HepG2 (cell line): ENCODE measurements at regions not wholly inside any gene's neighbourhood (a gene's known extent, or its start where the extent isn't known, plus 50 kb on each side); places are given as distances from the start of the nearest gene placed in this dataset.

Source experiments
- ATAC-seq: fragments of 200-7000 bp; cut with Tn5 transposase; 3 replicates; pipeline ENCODE4 v1.9.1; 2020; ENCODE audit warnings: mild to moderate bottlenecking, moderate library complexity
- BruUV-seq: library from RNA; stranded (reverse); fragments of 400-500 nt; replicated peaks from 2 replicates; lab custom pipeline; 2021; lab: Mats Ljungman, UMichigan
- CTCF ChIA-PET: fragments of 300-600 bp; formaldehyde crosslinking; extraction: SDS; loops from one replicate; lab custom pipeline; 2021; ENCODE audit warnings: low total read pairs, inconsistent platforms, low intra/inter-chr PET ratio; lab: Yijun Ruan, JAX
- POLR2A ChIA-PET: fragments of 350-600 bp; sonication (Branson Sonifier 250); formaldehyde crosslinking; loops from one replicate; lab custom pipeline; 2020; ENCODE audit warnings: antibody characterized with exemption, inconsistent platforms; lab: Yijun Ruan, JAX
- DNase-seq: peaks from one replicate; pipeline ENCODE4 v3.0.0-alpha.2; 2015; ENCODE audit warnings: low spot score
- FAIRE-seq: peaks from 3 replicates; lab custom pipeline; 2011; peaks lifted over from hg19 to GRCh38; lab: Jason Lieb, UNC
- H2AFZ ChIP-seq: one replicate; pipeline ENCODE4 v1.6.1; 2011; ENCODE audit warnings: low read length, inconsistent platforms
- H3K27ac ChIP-seq: fragments of 300-600 bp; 3 replicates; pipeline ENCODE4 v1.8.0; 2011; ENCODE audit warnings: mixed run types, mild to moderate bottlenecking, mixed read lengths, low read length, inconsistent platforms; ENCODE audit not compliant: insufficient read depth; ENCODE audit errors: extremely low read length
- H3K27me3 ChIP-seq, 2 experiments: fragments of 200-600 bp in 1 of 2; 2 replicates in 1 of 2; 3 replicates in 1 of 2; pipeline versions ENCODE4 v1.6.0 to v1.8.0; 2011; ENCODE audit warnings: low read length in 2 of 2, mild to moderate bottlenecking in 2 of 2, moderate library complexity in 2 of 2, inconsistent platforms in 1 of 2; ENCODE audit not compliant: insufficient read depth in 2 of 2, control insufficient read depth in 1 of 2
- H3K36me3 ChIP-seq, 2 experiments: fragments of 200-600 bp in 1 of 2; replicated peaks in 1 of 2; 2 replicates in 1 of 2; 3 replicates in 1 of 2; pipeline versions ENCODE4 v1.5.1 to v1.8.0; 2011; ENCODE audit warnings: low read length in 2 of 2, inconsistent platforms in 1 of 2; ENCODE audit not compliant: insufficient read depth in 2 of 2, control insufficient read depth in 1 of 2
- H3K4me1 ChIP-seq: 2 replicates; pipeline ENCODE4 v1.5.1; 2012; ENCODE audit warnings: low read length, inconsistent platforms; ENCODE audit not compliant: insufficient read depth
- H3K4me2 ChIP-seq: 2 replicates; pipeline ENCODE4 v1.6.0; 2011; ENCODE audit warnings: low read depth, low read length, inconsistent platforms
- H3K4me3 ChIP-seq, 3 experiments: fragments of 200-600 bp in 1 of 3; sonication (generic), shearing (Covaris generic) in 1 of 3; replicated peaks in 1 of 3; 2 replicates each; pipeline ENCODE4 v1.5.1; 2011 to 2016; ENCODE audit warnings: low read length in 3 of 3, inconsistent platforms in 2 of 3, low read depth in 2 of 3, mild to moderate bottlenecking in 2 of 3, control low read depth in 1 of 3, mixed read lengths in 1 of 3; ENCODE audit not compliant: insufficient read depth in 1 of 3
- H3K79me2 ChIP-seq: one replicate; pipeline ENCODE4 v1.6.1; 2011; ENCODE audit warnings: low read length, inconsistent platforms; ENCODE audit not compliant: insufficient read depth
- H3K9ac ChIP-seq: 2 replicates; pipeline ENCODE4 v1.6.0; 2011; ENCODE audit warnings: mild to moderate bottlenecking, low read depth, low read length, inconsistent platforms; ENCODE audit not compliant: insufficient read depth
- H3K9me3 ChIP-seq: 2 replicates; pipeline ENCODE4 v1.5.1; 2012; ENCODE audit warnings: mild to moderate bottlenecking, low read length
- H4K20me1 ChIP-seq: 2 replicates; pipeline ENCODE4 v1.6.0; 2011; ENCODE audit warnings: inconsistent platforms, mild to moderate bottlenecking, low read length, moderate library complexity; ENCODE audit not compliant: insufficient read depth
- DDIT3 ChIP-seq: sonication (generic); formaldehyde crosslinking; IDR thresholded peaks from 2 replicates; pipeline ENCODE4 v1.4.0; 2020; ENCODE audit warnings: mild to moderate bottlenecking, missing genetic modification reagents
- DMAP1 ChIP-seq: IDR thresholded peaks from 2 replicates; pipeline ENCODE4 v1.6.1; 2016
- FOXA3 ChIP-seq: IDR thresholded peaks from 2 replicates; pipeline ENCODE4 v1.6.1; 2016; ENCODE audit warnings: missing genetic modification reagents, missing compliant biosample characterization
- HBP1 ChIP-seq: IDR thresholded peaks from 2 replicates; pipeline ENCODE4 v1.6.1; 2016; ENCODE audit warnings: low read depth, control low read depth
- HHEX ChIP-seq: IDR thresholded peaks from 2 replicates; pipeline ENCODE4 v1.6.1; 2016; ENCODE audit warnings: control low read depth
- KLF9 ChIP-seq: IDR thresholded peaks from 2 replicates; pipeline ENCODE4 v1.6.1; 2016; ENCODE audit warnings: low read depth
- NFATC3 ChIP-seq: sonication (generic); formaldehyde crosslinking; IDR thresholded peaks from 2 replicates; pipeline ENCODE4 v1.5.1; 2020; ENCODE audit warnings: mild to moderate bottlenecking, missing genetic modification reagents
- NPAS2 ChIP-seq: sonication (generic); formaldehyde crosslinking; IDR thresholded peaks from 2 replicates; pipeline ENCODE4 v1.8.0; 2022; ENCODE audit warnings: mild to moderate bottlenecking, missing genetic modification reagents, borderline replicate concordance
- PPARG ChIP-seq: conservative IDR thresholded peaks from 2 replicates; pipeline ENCODE4 v1.6.1; 2016; ENCODE audit warnings: missing biosample characterization, missing genetic modification reagents
- TSC22D2 ChIP-seq: sonication (generic); formaldehyde crosslinking; IDR thresholded peaks from 2 replicates; pipeline ENCODE4 v1.5.1; 2020; ENCODE audit warnings: missing genetic modification reagents, mild to moderate bottlenecking, borderline replicate concordance
- ZNF790 ChIP-seq: sonication (generic); formaldehyde crosslinking; IDR thresholded peaks from 2 replicates; pipeline ENCODE4 v1.8.0; 2022; ENCODE audit warnings: missing genetic modification reagents, mild to moderate bottlenecking, borderline replicate concordance
- ZSCAN9 ChIP-seq: IDR thresholded peaks from 2 replicates; pipeline ENCODE4 v1.6.1; 2016; ENCODE audit warnings: borderline replicate concordance
- in situ Hi-C: cut with HindIII; loops from 2 replicates; pipeline ENCODE4 v1.10.0; 2017; ENCODE audit warnings: low pct_unique_long_range_greater_than_20kb; ENCODE audit not compliant: extremely low pct_ligation_motif_present
- intact Hi-C: fragments of 100-400 bp; cut with micrococcal nuclease; formaldehyde crosslinking; loops from one replicate; pipeline ENCODE4 v1.10.0; 2022; ENCODE audit not compliant: unreplicated experiment

GRCh38 chr2:52178845-52179244, 1146.9 kb upstream of the NRXN1 start (continued):
- TF ChIP-seq ZSCAN9 (CRISPR knock-in tag) (no peak), NPAS2 (CRISPR knock-in tag) (no peak), FOXA3 (no peak), DMAP1 (CRISPR knock-in tag) (no peak), HBP1 (CRISPR knock-in tag) (no peak), HHEX (CRISPR knock-in tag) (no peak), DDIT3 (CRISPR knock-in tag) (no peak), TSC22D2 (CRISPR knock-in tag) (no peak)

GRCh38 chr2:52145005-52145404, 1113.1 kb upstream of the NRXN1 start:
- intact Hi-C loops, result no loop called here
- no peak for FAIRE-seq
- no peaks in the 10 kb centered on the region for H3K36me3 ChIP-seq
- no peak for DNase-seq
- H3K9ac ChIP-seq, result no peak overlapping the region
- TF ChIP-seq KLF9 (CRISPR knock-in tag) (no peak), ZNF790 (CRISPR knock-in tag) (no peak), NFATC3 (CRISPR knock-in tag) (no peak), PPARG (CRISPR knock-in tag) (no peak)
- ChIA-PET POLR2A (no interaction called here), CTCF (no interaction called here)
- H2AFZ ChIP-seq, result no peak overlapping the region
- ATAC-seq, result no peak
- BruUV-seq, result no TSS peak
- no peak overlapping the region for H3K4me2 ChIP-seq
- H3K9me3 ChIP-seq, result peaks cover 38% of the 10 kb centered on the region
- no peak overlapping the region for H3K4me3 ChIP-seq
- H3K79me2 ChIP-seq, result no peaks in the 10 kb centered on the region
- H4K20me1 ChIP-seq, result no peaks in the 10 kb centered on the region
- H3K27me3 ChIP-seq, result no peaks in the 10 kb centered on the region
- in situ Hi-C loops, result no loop called here
- no peak overlapping the region for H3K27ac ChIP-seq
- H3K4me1 ChIP-seq, result no peaks in the 10 kb centered on the region
